ENCODE measurements at regions not wholly inside any gene's neighbourhood (a gene's known extent, or its start where the extent isn't known, plus 50 kb on each side); places are given as distances from the start of the nearest gene placed in this dataset.

- Histone ChIP-seq H2AK5ac (ENCODE audit: insufficient read length, low read length) (no peak overlapping the region), H3K14ac (ENCODE audit: insufficient read depth, low read length) (no peak overlapping the region)
- no CpG with 5 or more reads among the region's 5 CpGs for WGBS (ENCODE audit: extremely low coverage, insufficient read length, low lambda C conversion rate)
Measured at GRCh38 chr5:39732166-39732565, 307.4 kb upstream of the DAB2 start.

More at GRCh38 chr5:39732166-39732565, 307.4 kb upstream of the DAB2 start:
- no peaks in the 10 kb centered on the region for H3K36me3 Mint-ChIP-seq (ENCODE audit: insufficient read depth in 1 of 3, low read depth in 3 of 3)
- no peak for DNase-seq
- H3K9ac ChIP-seq (ENCODE audit: extremely low read depth, insufficient read length, low read length): no peak overlapping the region
- no peaks in the 10 kb centered on the region for H3K27me3 ChIP-seq (ENCODE audit: insufficient read depth, low read length)
- H4K91ac ChIP-seq (ENCODE audit: insufficient read length, low read depth, low read length): no peak overlapping the region
- H3K4me3 Mint-ChIP-seq: no peak overlapping the region
- no peak overlapping the region for H2BK12ac ChIP-seq (ENCODE audit: insufficient read length, low read depth, low read length)
- H3K79me2 ChIP-seq (ENCODE audit: insufficient read depth, low read length): no peaks in the 10 kb centered on the region
- no peak overlapping the region for H2AFZ ChIP-seq (ENCODE audit: low read length)
- H3T11ph ChIP-seq (ENCODE audit: low read length): no peak overlapping the region
- H3K4me1 ChIP-seq (ENCODE audit: insufficient read depth, low read length): no peaks in the 10 kb centered on the region
- no peak overlapping the region for H2BK5ac ChIP-seq (ENCODE audit: insufficient read length, low read length)
- no peaks in the 10 kb centered on the region; a peak in 1 of 4 replicates for H3K4me1 Mint-ChIP-seq
- H2BK120ac ChIP-seq (ENCODE audit: low read depth, low read length, poor library complexity, severe bottlenecking): no peak overlapping the region
- no peaks in the 10 kb centered on the region for H4K20me1 ChIP-seq (ENCODE audit: control insufficient read depth, insufficient read depth, insufficient read length)
- no peak overlapping the region for H2BK15ac ChIP-seq (ENCODE audit: low read depth, low read length)
- H3K27me3 Mint-ChIP-seq (ENCODE audit: low read depth): no peaks in the 10 kb centered on the region
- no peak overlapping the region for H2BK20ac ChIP-seq (ENCODE audit: low read depth, low read length, poor library complexity, severe bottlenecking)
- H3K4ac ChIP-seq (ENCODE audit: low read depth, low read length): no peak overlapping the region
- no peak overlapping the region for H4K5ac ChIP-seq (ENCODE audit: insufficient read length, low read depth, low read length)
- H3K4me2 ChIP-seq (ENCODE audit: insufficient read depth, insufficient read length, low read length): no peak overlapping the region
- no peak overlapping the region for H3K18ac ChIP-seq (ENCODE audit: insufficient read length, low read depth, low read length)
- no peaks in the 10 kb centered on the region for H3K9me3 Mint-ChIP-seq
- no peak overlapping the region for H3K27ac Mint-ChIP-seq
- H3K27ac ChIP-seq (ENCODE audit: insufficient read length, low read depth, low read length): no peak overlapping the region
- H4K8ac ChIP-seq (replicated peaks; ENCODE audit: insufficient read length, low read depth, low read length): no peak overlapping the region
- H3K9me3 ChIP-seq (ENCODE audit: control insufficient read depth, low read depth, low read length): no peaks in the 10 kb centered on the region
- TF ChIP-seq, protein P1, sequence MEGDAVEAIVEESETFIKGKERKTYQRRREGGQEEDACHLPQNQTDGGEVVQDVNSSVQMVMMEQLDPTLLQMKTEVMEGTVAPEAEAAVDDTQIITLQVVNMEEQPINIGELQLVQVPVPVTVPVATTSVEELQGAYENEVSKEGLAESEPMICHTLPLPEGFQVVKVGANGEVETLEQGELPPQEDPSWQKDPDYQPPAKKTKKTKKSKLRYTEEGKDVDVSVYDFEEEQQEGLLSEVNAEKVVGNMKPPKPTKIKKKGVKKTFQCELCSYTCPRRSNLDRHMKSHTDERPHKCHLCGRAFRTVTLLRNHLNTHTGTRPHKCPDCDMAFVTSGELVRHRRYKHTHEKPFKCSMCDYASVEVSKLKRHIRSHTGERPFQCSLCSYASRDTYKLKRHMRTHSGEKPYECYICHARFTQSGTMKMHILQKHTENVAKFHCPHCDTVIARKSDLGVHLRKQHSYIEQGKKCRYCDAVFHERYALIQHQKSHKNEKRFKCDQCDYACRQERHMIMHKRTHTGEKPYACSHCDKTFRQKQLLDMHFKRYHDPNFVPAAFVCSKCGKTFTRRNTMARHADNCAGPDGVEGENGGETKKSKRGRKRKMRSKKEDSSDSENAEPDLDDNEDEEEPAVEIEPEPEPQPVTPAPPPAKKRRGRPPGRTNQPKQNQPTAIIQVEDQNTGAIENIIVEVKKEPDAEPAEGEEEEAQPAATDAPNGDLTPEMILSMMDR (conservative IDR thresholded peaks at IDR 0.05): no peak
- no peaks in the 10 kb centered on the region for H3K79me1 ChIP-seq (ENCODE audit: insufficient read depth, low read depth, low read length, poor library complexity, severe bottlenecking)
- no peak overlapping the region for H3K56ac ChIP-seq (ENCODE audit: insufficient read length, low read depth, low read length)
- no peak overlapping the region for H3K23ac ChIP-seq (ENCODE audit: insufficient read length, low read depth, low read length)
- H3K23me2 ChIP-seq (ENCODE audit: insufficient read length, low read depth, low read length, poor library complexity, severe bottlenecking): no peaks in the 10 kb centered on the region

Data from H9 (cell line).